ENCODE measurements at regions not wholly inside any gene's neighbourhood (a gene's known extent, or its start where the extent isn't known, plus 50 kb on each side); places are given as distances from the start of the nearest gene placed in this dataset.

DNA sequence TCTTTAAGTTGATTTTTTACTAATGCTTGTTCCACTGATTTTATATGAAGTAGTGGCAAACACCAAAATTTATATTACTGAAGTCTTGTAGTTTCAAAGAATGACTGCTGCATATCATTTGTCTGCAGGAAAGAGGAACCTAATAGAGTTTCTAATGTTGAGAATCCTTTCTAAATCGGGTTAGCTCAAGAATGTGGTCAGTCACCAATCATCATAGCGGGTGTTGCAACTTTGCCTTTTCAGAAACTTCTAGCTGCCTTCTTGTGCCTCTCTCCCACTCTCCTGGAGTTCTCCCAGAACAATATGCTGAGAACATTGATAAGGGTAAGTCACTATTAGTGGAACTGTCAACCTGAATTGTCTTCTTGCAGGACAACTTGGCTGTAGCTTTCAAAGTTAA is 524.8 kb upstream of the SORCS1 start:
- no peak for TF ChIP-seq POLR2A (IDR thresholded peaks at IDR 0.05)
- TF ChIP-seq, protein P1, sequence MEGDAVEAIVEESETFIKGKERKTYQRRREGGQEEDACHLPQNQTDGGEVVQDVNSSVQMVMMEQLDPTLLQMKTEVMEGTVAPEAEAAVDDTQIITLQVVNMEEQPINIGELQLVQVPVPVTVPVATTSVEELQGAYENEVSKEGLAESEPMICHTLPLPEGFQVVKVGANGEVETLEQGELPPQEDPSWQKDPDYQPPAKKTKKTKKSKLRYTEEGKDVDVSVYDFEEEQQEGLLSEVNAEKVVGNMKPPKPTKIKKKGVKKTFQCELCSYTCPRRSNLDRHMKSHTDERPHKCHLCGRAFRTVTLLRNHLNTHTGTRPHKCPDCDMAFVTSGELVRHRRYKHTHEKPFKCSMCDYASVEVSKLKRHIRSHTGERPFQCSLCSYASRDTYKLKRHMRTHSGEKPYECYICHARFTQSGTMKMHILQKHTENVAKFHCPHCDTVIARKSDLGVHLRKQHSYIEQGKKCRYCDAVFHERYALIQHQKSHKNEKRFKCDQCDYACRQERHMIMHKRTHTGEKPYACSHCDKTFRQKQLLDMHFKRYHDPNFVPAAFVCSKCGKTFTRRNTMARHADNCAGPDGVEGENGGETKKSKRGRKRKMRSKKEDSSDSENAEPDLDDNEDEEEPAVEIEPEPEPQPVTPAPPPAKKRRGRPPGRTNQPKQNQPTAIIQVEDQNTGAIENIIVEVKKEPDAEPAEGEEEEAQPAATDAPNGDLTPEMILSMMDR (IDR thresholded peaks at IDR 0.05) = no peak

Measured in uterus (tissue), 2 donors.